ENCODE measurements at regions not wholly inside any gene's neighbourhood (a gene's known extent, or its start where the extent isn't known, plus 50 kb on each side); places are given as distances from the start of the nearest gene placed in this dataset.

GRCh38 chr2:59184276-59185020, 943.3 kb upstream of the FANCL start:
- TF ChIP-seq, protein P1, sequence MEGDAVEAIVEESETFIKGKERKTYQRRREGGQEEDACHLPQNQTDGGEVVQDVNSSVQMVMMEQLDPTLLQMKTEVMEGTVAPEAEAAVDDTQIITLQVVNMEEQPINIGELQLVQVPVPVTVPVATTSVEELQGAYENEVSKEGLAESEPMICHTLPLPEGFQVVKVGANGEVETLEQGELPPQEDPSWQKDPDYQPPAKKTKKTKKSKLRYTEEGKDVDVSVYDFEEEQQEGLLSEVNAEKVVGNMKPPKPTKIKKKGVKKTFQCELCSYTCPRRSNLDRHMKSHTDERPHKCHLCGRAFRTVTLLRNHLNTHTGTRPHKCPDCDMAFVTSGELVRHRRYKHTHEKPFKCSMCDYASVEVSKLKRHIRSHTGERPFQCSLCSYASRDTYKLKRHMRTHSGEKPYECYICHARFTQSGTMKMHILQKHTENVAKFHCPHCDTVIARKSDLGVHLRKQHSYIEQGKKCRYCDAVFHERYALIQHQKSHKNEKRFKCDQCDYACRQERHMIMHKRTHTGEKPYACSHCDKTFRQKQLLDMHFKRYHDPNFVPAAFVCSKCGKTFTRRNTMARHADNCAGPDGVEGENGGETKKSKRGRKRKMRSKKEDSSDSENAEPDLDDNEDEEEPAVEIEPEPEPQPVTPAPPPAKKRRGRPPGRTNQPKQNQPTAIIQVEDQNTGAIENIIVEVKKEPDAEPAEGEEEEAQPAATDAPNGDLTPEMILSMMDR (IDR thresholded peaks at IDR 0.05; ENCODE audit: insufficient read depth, low read length, poor library complexity, severe bottlenecking): no peak
- no peak for TF ChIP-seq EZH2phosphoT487 (conservative IDR thresholded peaks at IDR 0.05; ENCODE audit: low read length)
